Liver (tissue), 8 donors: ENCODE measurements at regions not wholly inside any gene's neighbourhood (a gene's known extent, or its start where the extent isn't known, plus 50 kb on each side); places are given as distances from the start of the nearest gene placed in this dataset.

Experiments used
- DNase-seq: peaks from one replicate; pipeline ENCODE4 v3.0.0-alpha.2; 2017; ENCODE audit warnings: low spot score
- H3K27ac ChIP-seq, 2 donors: one replicate each; pipeline ENCODE4 v1.7.0; 2013; ENCODE audit warnings: inconsistent platforms in 2 of 2, low read length in 2 of 2, control low read depth in 1 of 2, low read depth in 1 of 2, mild to moderate bottlenecking in 1 of 2
- H3K27me3 ChIP-seq, 4 donors: one replicate each; pipeline versions ENCODE4 v1.6.1 to v1.7.0; 2013; ENCODE audit warnings: low read length in 3 of 4, inconsistent platforms in 1 of 4, mild to moderate bottlenecking in 1 of 4, moderate library complexity in 1 of 4; ENCODE audit not compliant: control insufficient read depth in 4 of 4, insufficient read depth in 4 of 4
- H3K36me3 ChIP-seq, 4 donors: one replicate each; pipeline versions ENCODE4 v1.6.1 to v1.7.0; 2013; ENCODE audit warnings: low read length in 3 of 4, mild to moderate bottlenecking in 3 of 4, low read depth in 1 of 4, moderate library complexity in 1 of 4; ENCODE audit not compliant: control insufficient read depth in 4 of 4, insufficient read depth in 3 of 4
- H3K4me1 ChIP-seq, 4 donors: one replicate each; pipeline versions ENCODE4 v1.6.1 to v1.7.0; 2013; ENCODE audit warnings: low read length in 3 of 4, mild to moderate bottlenecking in 3 of 4, moderate library complexity in 1 of 4; ENCODE audit not compliant: control insufficient read depth in 4 of 4, insufficient read depth in 4 of 4
- H3K4me3 ChIP-seq, 3 donors: one replicate each; pipeline versions ENCODE4 v1.6.1 to v1.7.0; 2013; ENCODE audit warnings: low read length in 3 of 3, control low read depth in 1 of 3, low read depth in 1 of 3, mild to moderate bottlenecking in 1 of 3
- H3K9ac ChIP-seq, 2 donors: one replicate each; pipeline ENCODE4 v1.7.0; 2013; ENCODE audit warnings: low read length in 2 of 2, mild to moderate bottlenecking in 2 of 2, moderate library complexity in 2 of 2, control low read depth in 1 of 2, low read depth in 1 of 2
- H3K9me3 ChIP-seq, 4 donors: one replicate each; pipeline versions ENCODE4 v1.6.1 to v1.7.0; 2013; ENCODE audit warnings: low read length in 3 of 4; ENCODE audit not compliant: control insufficient read depth in 4 of 4
- CTCF ChIP-seq: fragments of 150-350 bp; IDR thresholded peaks from 2 replicates; pipeline ENCODE4 v1.5.1; 2017; ENCODE audit warnings: improper control_type of control experiment, low read depth, low read length; ENCODE audit not compliant: missing input control
- EGR1 ChIP-seq, 2 donors: IDR thresholded peaks; 2 replicates each; pipeline ENCODE4 v1.6.1; 2016 to 2018; ENCODE audit warnings: antibody characterized with exemption in 2 of 2, low read depth in 2 of 2
- FOXA1 ChIP-seq: IDR thresholded peaks from 2 replicates; pipeline ENCODE4 v1.6.1; 2016; ENCODE audit warnings: antibody characterized with exemption
- FOXA2 ChIP-seq: IDR thresholded peaks from 2 replicates; pipeline ENCODE4 v1.6.1; 2016; ENCODE audit warnings: antibody characterized with exemption
- GABPA ChIP-seq, 2 donors: IDR thresholded peaks in 1 of 2; conservative IDR thresholded peaks in 1 of 2; 2 replicates each; pipeline ENCODE4 v1.6.1; 2016; ENCODE audit warnings: antibody characterized with exemption in 2 of 2, mild to moderate bottlenecking in 1 of 2, moderate library complexity in 1 of 2
- HNF4A ChIP-seq, 2 donors: conservative IDR thresholded peaks; 2 replicates each; pipeline ENCODE4 v1.6.1; 2016; ENCODE audit warnings: antibody characterized with exemption in 2 of 2, mild to moderate bottlenecking in 2 of 2
- HNF4G ChIP-seq: IDR thresholded peaks from 2 replicates; pipeline ENCODE4 v1.6.1; 2016; ENCODE audit warnings: antibody characterized with exemption
- JUND ChIP-seq, 2 donors: IDR thresholded peaks; 2 replicates each; pipeline ENCODE4 v1.6.1; 2016; ENCODE audit warnings: antibody characterized with exemption in 2 of 2
- NR2F2 ChIP-seq: IDR thresholded peaks from 2 replicates; pipeline ENCODE4 v1.6.1; 2016; ENCODE audit warnings: antibody characterized with exemption
- RAD21 ChIP-seq, 2 donors: IDR thresholded peaks; 2 replicates each; pipeline ENCODE4 v1.6.1; 2016; ENCODE audit warnings: antibody characterized with exemption in 2 of 2, mild to moderate bottlenecking in 2 of 2
- REST ChIP-seq: IDR thresholded peaks from 2 replicates; pipeline ENCODE4 v1.6.1; 2016; ENCODE audit warnings: antibody characterized with exemption, mild to moderate bottlenecking
- SP1 ChIP-seq: IDR thresholded peaks from 2 replicates; pipeline ENCODE4 v1.6.1; 2018; ENCODE audit warnings: antibody characterized with exemption, mild to moderate bottlenecking
- TAF1 ChIP-seq: conservative IDR thresholded peaks from 2 replicates; pipeline ENCODE4 v1.6.1; 2016; ENCODE audit warnings: antibody characterized with exemption, mild to moderate bottlenecking
- YY1 ChIP-seq: IDR thresholded peaks from 2 replicates; pipeline ENCODE4 v1.6.1; 2016; ENCODE audit warnings: antibody characterized with exemption, mild to moderate bottlenecking
- WGBS: extraction: QIAGEN DNeasy Blood & Tissue Kit; methylation state at CpG from one replicate; pipeline ENCODE4 v1.1.7; 2013; 5-methylcytosine and 5-hydroxymethylcytosine counted together
- TF ChIP-seq, protein P1 (sequence below): IDR thresholded peaks from 2 replicates; pipeline ENCODE4 v1.6.1; 2016; ENCODE audit warnings: antibody characterized with exemption
- TF ChIP-seq, protein P2 (sequence below): IDR thresholded peaks from 2 replicates; pipeline ENCODE4 v1.6.1; 2016; ENCODE audit warnings: antibody characterized with exemption
- TF ChIP-seq, protein P3 (sequence below): IDR thresholded peaks from 2 replicates; pipeline ENCODE4 v1.6.1; 2016; ENCODE audit warnings: antibody characterized with exemption
- donor health status: healthy.
- donor health status: healthy.
- donor health status: healthy.
- donor health status: healthy.
- donor health status: healthy.

DNA sequence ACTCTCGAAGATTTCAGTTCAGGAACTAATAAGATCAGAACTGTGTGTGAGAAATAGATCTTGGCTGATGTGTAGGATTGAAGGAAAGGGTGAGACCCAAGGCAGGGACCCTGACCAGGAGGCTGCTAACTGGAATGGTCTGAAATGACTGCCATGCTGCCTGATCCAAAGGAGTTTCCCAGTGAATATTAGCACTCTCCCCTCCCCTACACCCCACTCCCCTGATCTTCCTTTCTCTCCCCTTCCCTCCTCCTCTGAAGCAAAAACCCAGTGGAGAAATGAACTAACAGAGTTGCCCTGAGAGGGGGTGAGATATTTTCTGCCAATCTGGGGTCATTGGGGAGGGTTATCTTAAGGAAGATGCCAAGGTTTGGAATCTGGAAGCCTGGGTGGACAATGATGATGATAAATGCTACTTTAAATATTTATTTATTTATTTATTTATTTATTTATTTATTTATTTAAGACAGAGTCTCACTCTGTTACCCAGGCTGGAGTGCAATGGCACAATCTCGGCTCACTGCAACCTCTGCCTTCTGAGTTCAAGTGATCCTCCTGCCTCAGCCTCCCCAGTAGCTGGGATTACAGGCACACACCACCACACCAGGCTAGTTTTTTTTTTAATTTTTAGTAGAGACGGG is 371.0 kb upstream of the CHD6 start:
- Histone ChIP-seq H3K9me3 (peaks cover 0 to 6% (median 2%) of the 10 kb centered on the region in 4 donors), H3K4me1 (no peaks in the 10 kb centered on the region), H3K27ac (no peak overlapping the region), H3K27me3 (peaks cover 0 to 6% (median 1%) of the 10 kb centered on the region in 4 donors), H3K4me3 (no peak overlapping the region), H3K9ac (no peak overlapping the region), H3K36me3 (no peaks in the 10 kb centered on the region)
- WGBS, result 78% methylated on average over 3 of the region's 3 CpGs
- no peak for TF ChIP-seq NR2F2
- no peak for TF ChIP-seq HNF4A (conservative IDR thresholded peaks at IDR 0.05)
- no peak for TF ChIP-seq RAD21 (IDR thresholded peaks at IDR 0.05)
- TF ChIP-seq, protein P1, sequence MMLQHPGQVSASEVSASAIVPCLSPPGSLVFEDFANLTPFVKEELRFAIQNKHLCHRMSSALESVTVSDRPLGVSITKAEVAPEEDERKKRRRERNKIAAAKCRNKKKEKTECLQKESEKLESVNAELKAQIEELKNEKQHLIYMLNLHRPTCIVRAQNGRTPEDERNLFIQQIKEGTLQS, result no peak
- TF ChIP-seq, protein P2, sequence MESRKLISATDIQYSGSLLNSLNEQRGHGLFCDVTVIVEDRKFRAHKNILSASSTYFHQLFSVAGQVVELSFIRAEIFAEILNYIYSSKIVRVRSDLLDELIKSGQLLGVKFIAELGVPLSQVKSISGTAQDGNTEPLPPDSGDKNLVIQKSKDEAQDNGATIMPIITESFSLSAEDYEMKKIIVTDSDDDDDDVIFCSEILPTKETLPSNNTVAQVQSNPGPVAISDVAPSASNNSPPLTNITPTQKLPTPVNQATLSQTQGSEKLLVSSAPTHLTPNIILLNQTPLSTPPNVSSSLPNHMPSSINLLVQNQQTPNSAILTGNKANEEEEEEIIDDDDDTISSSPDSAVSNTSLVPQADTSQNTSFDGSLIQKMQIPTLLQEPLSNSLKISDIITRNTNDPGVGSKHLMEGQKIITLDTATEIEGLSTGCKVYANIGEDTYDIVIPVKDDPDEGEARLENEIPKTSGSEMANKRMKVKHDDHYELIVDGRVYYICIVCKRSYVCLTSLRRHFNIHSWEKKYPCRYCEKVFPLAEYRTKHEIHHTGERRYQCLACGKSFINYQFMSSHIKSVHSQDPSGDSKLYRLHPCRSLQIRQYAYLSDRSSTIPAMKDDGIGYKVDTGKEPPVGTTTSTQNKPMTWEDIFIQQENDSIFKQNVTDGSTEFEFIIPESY, result no peak
- TF ChIP-seq EGR1 (IDR thresholded peaks at IDR 0.05; ENCODE audit: low read depth in 2 of 2), result no peak
- TF ChIP-seq CTCF, result no peak
- TF ChIP-seq JUND (IDR thresholded peaks at IDR 0.05), result no peak
- no peak for TF ChIP-seq HNF4G
- TF ChIP-seq TAF1, result no peak
- no peak for TF ChIP-seq REST
- TF ChIP-seq, protein P3, sequence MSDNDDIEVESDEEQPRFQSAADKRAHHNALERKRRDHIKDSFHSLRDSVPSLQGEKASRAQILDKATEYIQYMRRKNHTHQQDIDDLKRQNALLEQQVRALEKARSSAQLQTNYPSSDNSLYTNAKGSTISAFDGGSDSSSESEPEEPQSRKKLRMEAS, result no peak
- TF ChIP-seq SP1, result no peak
- no peak for DNase-seq

- H3K27me3 ChIP-seq, result peaks cover 0 to 1% (median 0%) of the 10 kb centered on the region in 4 donors
- H3K9ac ChIP-seq, result no peak overlapping the region
- DNase-seq, result no peak
- H3K4me3 ChIP-seq, result no peak overlapping the region
- no peaks in the 10 kb centered on the region for H3K4me1 ChIP-seq
- 68% methylated on average over 2 of the region's 2 CpGs for WGBS
- H3K27ac ChIP-seq, result no peak overlapping the region
- H3K36me3 ChIP-seq, result no peaks in the 10 kb centered on the region
- H3K9me3 ChIP-seq, result peaks cover 0 to 6% (median 2%) of the 10 kb centered on the region in 4 donors
- TF ChIP-seq HNF4G, result no peak
- TF ChIP-seq, protein P3, result no peak
- TF ChIP-seq JUND (IDR thresholded peaks at IDR 0.05), result no peak
- TF ChIP-seq SP1, result no peak
- no peak for TF ChIP-seq NR2F2
- no peak for TF ChIP-seq TAF1
- TF ChIP-seq, protein P2, result no peak
- no peak for TF ChIP-seq EGR1 (IDR thresholded peaks at IDR 0.05; ENCODE audit: low read depth in 2 of 2)
- no peak for TF ChIP-seq CTCF
- no peak for TF ChIP-seq FOXA1
- no peak for TF ChIP-seq GABPA (IDR thresholded peaks at IDR 0.05 in 1 of 2, conservative IDR thresholded peaks at IDR 0.05 in 1 of 2)
- no peak for TF ChIP-seq HNF4A (conservative IDR thresholded peaks at IDR 0.05)
- no peak for TF ChIP-seq FOXA2
- no peak for TF ChIP-seq YY1
- TF ChIP-seq, protein P1, result no peak
Measured at GRCh38 chr20:41984031-41984430, 365.9 kb upstream of the CHD6 start.
